Endothelial cell of umbilical vein (primary cell): ENCODE measurements at regions not wholly inside any gene's neighbourhood (a gene's known extent, or its start where the extent isn't known, plus 50 kb on each side); places are given as distances from the start of the nearest gene placed in this dataset.

ENCODE experiments used
- BruUV-seq: library from RNA; stranded (reverse); fragments of 400-500 nt; replicated peaks from 2 replicates; lab custom pipeline; 2021; lab: Mats Ljungman, UMichigan
- CTCF ChIA-PET: fragments of 300-600, 350-600 bp; sonication (Branson Sonifier 250); formaldehyde crosslinking; loops from one replicate; lab custom pipeline; 2021; ENCODE audit warnings: antibody characterized with exemption, inconsistent platforms; lab: Charles Lee
- POLR2A ChIA-PET: fragments of 300-600, 350-600 bp; sonication (Branson Sonifier 250); formaldehyde crosslinking; loops from one replicate; lab custom pipeline; 2021; ENCODE audit warnings: antibody characterized with exemption, inconsistent platforms; lab: Charles Lee
- DNase-seq: peaks from one replicate; pipeline ENCODE4 v3.0.0-alpha.2; 2011; ENCODE audit warnings: low read depth, low spot score
- FAIRE-seq: peaks from 2 replicates; lab custom pipeline; 2011; peaks lifted over from hg19 to GRCh38; lab: Jason Lieb, UNC
- H2AFZ ChIP-seq: 2 replicates; pipeline ENCODE4 v1.6.0; 2012; ENCODE audit warnings: low read depth, low read length, control low read depth, inconsistent platforms
- H3K27ac ChIP-seq: 2 replicates; pipeline ENCODE4 v1.5.1; 2011; ENCODE audit warnings: low read depth, mild to moderate bottlenecking, control low read depth, low read length, moderate library complexity; ENCODE audit not compliant: insufficient read depth
- H3K27me3 ChIP-seq, 2 experiments: 2 replicates each; pipeline versions ENCODE4 v1.6.0 to v1.6.1; 2011; ENCODE audit warnings: low read length in 2 of 2, mixed read lengths in 1 of 2; ENCODE audit not compliant: control insufficient read depth in 2 of 2, insufficient read depth in 2 of 2
- H3K36me3 ChIP-seq, 2 experiments: 2 replicates in 1 of 2; 3 replicates in 1 of 2; pipeline ENCODE4 v1.5.1; 2011; ENCODE audit warnings: low read length in 2 of 2, mild to moderate bottlenecking in 1 of 2, moderate library complexity in 1 of 2; ENCODE audit not compliant: control insufficient read depth in 2 of 2, insufficient read depth in 2 of 2; ENCODE audit errors: extremely low read depth in 1 of 2
- H3K4me1 ChIP-seq: 3 replicates; pipeline ENCODE4 v1.5.1; 2011; ENCODE audit warnings: mild to moderate bottlenecking, low read length; ENCODE audit not compliant: control insufficient read depth, insufficient read depth; ENCODE audit errors: extremely low read depth
- H3K4me2 ChIP-seq: 2 replicates; pipeline ENCODE4 v1.6.1; 2011; ENCODE audit warnings: low read length, control low read depth, mixed read lengths; ENCODE audit not compliant: insufficient read depth
- H3K4me3 ChIP-seq, 3 experiments: fragments of 200-600 bp in 1 of 3; sonication (generic), shearing (Covaris generic) in 1 of 3; replicated peaks in 1 of 3; 2 replicates each; pipeline ENCODE4 v1.5.1; 2011 to 2016; ENCODE audit warnings: control low read depth in 3 of 3, low read length in 3 of 3, mild to moderate bottlenecking in 2 of 3, inconsistent platforms in 1 of 3, low read depth in 1 of 3, moderate library complexity in 1 of 3; ENCODE audit not compliant: insufficient read depth in 1 of 3
- H3K79me2 ChIP-seq: 2 replicates; pipeline ENCODE4 v1.6.0; 2012; ENCODE audit warnings: low read length, inconsistent platforms; ENCODE audit not compliant: control insufficient read depth, insufficient read depth
- H3K9ac ChIP-seq: replicated peaks from 2 replicates; pipeline ENCODE3; 2011; ENCODE audit warnings: low read length, control low read depth; ENCODE audit not compliant: insufficient read depth; ENCODE audit errors: extremely low read depth
- H3K9me1 ChIP-seq: replicated peaks from 3 replicates; pipeline ENCODE4 v1.6.0; 2011; ENCODE audit warnings: mild to moderate bottlenecking, low read length; ENCODE audit not compliant: control insufficient read depth, insufficient read depth; ENCODE audit errors: extremely low read depth
- H3K9me3 ChIP-seq: replicated peaks from 2 replicates; pipeline ENCODE4 v1.5.1; 2012; ENCODE audit warnings: low read length, inconsistent platforms; ENCODE audit not compliant: control insufficient read depth, insufficient read depth
- H4K20me1 ChIP-seq: replicated peaks from 2 replicates; pipeline ENCODE3; 2011; ENCODE audit warnings: mild to moderate bottlenecking, low read length; ENCODE audit not compliant: control insufficient read depth, insufficient read depth; ENCODE audit errors: extremely low read depth
- EZH2 ChIP-seq: IDR thresholded peaks from 2 replicates; pipeline ENCODE4 v1.6.1; 2012; ENCODE audit warnings: borderline replicate concordance, low read depth, mild to moderate bottlenecking, moderate library complexity, low read length, inconsistent platforms; ENCODE audit not compliant: severe bottlenecking
- FOS ChIP-seq: IDR thresholded peaks from 2 replicates; pipeline ENCODE4 v1.6.1; 2011; ENCODE audit warnings: mild to moderate bottlenecking, low read length, moderate library complexity, borderline replicate concordance; ENCODE audit not compliant: insufficient read depth
- GATA2 ChIP-seq: IDR thresholded peaks from 2 replicates; pipeline ENCODE4 v1.7.0; 2011; ENCODE audit warnings: low read depth, mild to moderate bottlenecking, moderate library complexity, mixed read lengths, low read length; ENCODE audit not compliant: insufficient read length, insufficient read depth
- JUN ChIP-seq: IDR thresholded peaks from 2 replicates; pipeline ENCODE4 v1.6.1; 2011; ENCODE audit warnings: borderline replicate concordance, low read depth; ENCODE audit not compliant: insufficient read length, insufficient read depth
- MAX ChIP-seq: IDR thresholded peaks from 2 replicates; pipeline ENCODE4 v1.6.1; 2011; ENCODE audit not compliant: insufficient read depth, insufficient read length
- MYC ChIP-seq: IDR thresholded peaks from one replicate; pipeline ENCODE4 v1.6.1; 2011; ENCODE audit warnings: mild to moderate bottlenecking, low read depth, low read length
- POLR2A ChIP-seq: IDR thresholded peaks from 2 replicates; pipeline ENCODE4 v1.6.1; 2012; ENCODE audit warnings: low read depth, mild to moderate bottlenecking, control low read depth, low read length
- POLR2AphosphoS5 ChIP-seq: IDR thresholded peaks from 2 replicates; pipeline ENCODE4 v1.6.1; 2012; ENCODE audit warnings: low read depth, mild to moderate bottlenecking, control low read depth, low read length, moderate library complexity; ENCODE audit not compliant: insufficient read depth
- dilution Hi-C: fragments of 300-500 bp; cut with MboI; formaldehyde crosslinking; loops from one replicate; pipeline ENCODE4 v1.15.0; 2019; ENCODE audit warnings: low sequenced_read_pairs; ENCODE audit not compliant: extremely low pct_ligation_motif_present
- intact Hi-C: fragments of 100-400 bp; cut with micrococcal nuclease; formaldehyde crosslinking; loops from one replicate; pipeline ENCODE4 v1.10.0; 2022
- TF ChIP-seq, protein P1 (sequence below), 2 donors: IDR thresholded peaks; 1 replicate in 1 of 2; 2 replicates in 1 of 2; pipeline ENCODE4 v1.5.1; 2011; ENCODE audit warnings: low read length in 2 of 2, mild to moderate bottlenecking in 2 of 2, moderate library complexity in 2 of 2, control low read depth in 1 of 2, inconsistent platforms in 1 of 2, low read depth in 1 of 2; ENCODE audit not compliant: insufficient read depth in 1 of 2; ENCODE audit errors: extremely low read depth in 1 of 2

GRCh38 chr1:71166178-71167173 lies 85.6 kb upstream of the ZRANB2 start:
- FAIRE-seq (no peak), DNase-seq (no peak)
- ChIA-PET POLR2A (no interaction called here), CTCF (no interaction called here)
- dilution Hi-C loops: no loop called here
- Histone ChIP-seq H3K9me3 (no peaks in the 10 kb centered on the region), H3K79me2 (no peaks in the 10 kb centered on the region), H3K4me2 (no peak overlapping the region), H3K9me1 (no peaks in the 10 kb centered on the region), H3K9ac (no peak overlapping the region), H3K27me3 (no peaks in the 10 kb centered on the region), H3K27ac (no peak overlapping the region), H3K4me1 (no peaks in the 10 kb centered on the region), H3K36me3 (no peaks in the 10 kb centered on the region), H3K4me3 (no peak overlapping the region), H2AFZ (no peak overlapping the region), H4K20me1 (no peaks in the 10 kb centered on the region)
- intact Hi-C loops: no loop called here
- BruUV-seq: no TSS peak
- no peak for TF ChIP-seq FOS
- TF ChIP-seq MAX: no peak
- TF ChIP-seq POLR2AphosphoS5: no peak
- TF ChIP-seq, protein P1, sequence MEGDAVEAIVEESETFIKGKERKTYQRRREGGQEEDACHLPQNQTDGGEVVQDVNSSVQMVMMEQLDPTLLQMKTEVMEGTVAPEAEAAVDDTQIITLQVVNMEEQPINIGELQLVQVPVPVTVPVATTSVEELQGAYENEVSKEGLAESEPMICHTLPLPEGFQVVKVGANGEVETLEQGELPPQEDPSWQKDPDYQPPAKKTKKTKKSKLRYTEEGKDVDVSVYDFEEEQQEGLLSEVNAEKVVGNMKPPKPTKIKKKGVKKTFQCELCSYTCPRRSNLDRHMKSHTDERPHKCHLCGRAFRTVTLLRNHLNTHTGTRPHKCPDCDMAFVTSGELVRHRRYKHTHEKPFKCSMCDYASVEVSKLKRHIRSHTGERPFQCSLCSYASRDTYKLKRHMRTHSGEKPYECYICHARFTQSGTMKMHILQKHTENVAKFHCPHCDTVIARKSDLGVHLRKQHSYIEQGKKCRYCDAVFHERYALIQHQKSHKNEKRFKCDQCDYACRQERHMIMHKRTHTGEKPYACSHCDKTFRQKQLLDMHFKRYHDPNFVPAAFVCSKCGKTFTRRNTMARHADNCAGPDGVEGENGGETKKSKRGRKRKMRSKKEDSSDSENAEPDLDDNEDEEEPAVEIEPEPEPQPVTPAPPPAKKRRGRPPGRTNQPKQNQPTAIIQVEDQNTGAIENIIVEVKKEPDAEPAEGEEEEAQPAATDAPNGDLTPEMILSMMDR (IDR thresholded peaks at IDR 0.05; ENCODE audit: extremely low read depth in 1 of 2, insufficient read depth in 1 of 2, low read depth in 1 of 2, low read length in 2 of 2): no peak
- no peak for TF ChIP-seq MYC
- no peak for TF ChIP-seq POLR2A
- TF ChIP-seq JUN: no peak
- TF ChIP-seq EZH2: no peak
- no peak for TF ChIP-seq GATA2
